K562 (cell line): ENCODE measurements at regions not wholly inside any gene's neighbourhood (a gene's known extent, or its start where the extent isn't known, plus 50 kb on each side); places are given as distances from the start of the nearest gene placed in this dataset.
A peak's percentile ranks its signal among the peaks of the same experiment; 100 is the strongest.

Source experiments
- EZH2 ChIP-seq: IDR thresholded peaks from 2 replicates; pipeline ENCODE4 v1.6.1; 2012; ENCODE audit warnings: low read depth, mild to moderate bottlenecking, inconsistent platforms, low read length, borderline replicate concordance
- MCM7 ChIP-seq, 2 experiments: fragments of 450-650 bp; IDR thresholded peaks; 2 replicates each; pipeline ENCODE4 v1.6.1; 2016 to 2018
- MGA ChIP-seq: fragments of 450-650 bp; IDR thresholded peaks from 2 replicates; pipeline ENCODE4 v1.6.1; 2016; ENCODE audit warnings: mild to moderate bottlenecking, moderate library complexity
- NR4A1 ChIP-seq, 2 experiments: fragments of 250-450 bp in 1 of 2; fragments of 450-650 bp in 1 of 2; sonication (Bioruptor Pico) in 1 of 2; IDR thresholded peaks; 2 replicates each; pipeline versions ENCODE4 v1.4.0 to v1.6.1; 2016 to 2020; ENCODE audit warnings: mild to moderate bottlenecking in 2 of 2, missing compliant biosample characterization in 1 of 2, missing genetic modification characterization in 1 of 2, moderate library complexity in 1 of 2
- ZNF324 ChIP-seq: fragments of 250-450 bp; sonication (Bioruptor Pico); IDR thresholded peaks from 2 replicates; pipeline ENCODE4 v1.4.0; 2020; ENCODE audit warnings: mild to moderate bottlenecking
- ZNF696 ChIP-seq: fragments of 250-450 bp; sonication (Bioruptor Pico); conservative IDR thresholded peaks from 2 replicates; pipeline ENCODE4 v1.4.0; 2020; ENCODE audit warnings: mild to moderate bottlenecking, moderate library complexity

DNA sequence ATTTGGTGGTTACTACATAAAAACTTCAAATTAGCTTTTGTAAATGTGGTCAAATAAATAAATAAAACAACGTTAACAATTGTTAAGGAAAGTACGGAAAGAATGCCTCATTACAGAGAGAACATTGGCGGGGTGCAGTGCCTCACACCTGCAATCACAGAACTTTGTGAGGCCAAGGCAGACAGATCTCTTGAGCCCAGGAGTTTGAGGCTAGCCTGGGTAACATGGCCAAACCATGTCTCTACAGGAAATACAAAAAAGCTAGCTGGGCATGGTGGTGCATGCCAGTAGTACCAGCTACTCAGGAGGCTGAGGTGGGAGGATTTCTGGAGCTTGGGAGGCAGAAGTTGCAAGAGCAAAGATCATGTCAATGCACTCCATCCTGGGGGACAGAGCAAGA lies 59.4 kb upstream of the VPREB1 start (continued):
- no peak for TF ChIP-seq MGA
- 0 out of 4 replicates have a peak, but pooled peaks of 1 of the 2 experiments have one; percentile 8 for TF ChIP-seq MCM7 (IDR thresholded peaks at IDR 0.05)
- TF ChIP-seq NR4A1 (CRISPR knock-in tag; IDR thresholded peaks at IDR 0.05): peak; percentile 55; the same call in 1 of the 2 replicates
- TF ChIP-seq NR4A1 (tag; IDR thresholded peaks at IDR 0.05): no peak
- 0 out of 2 replicates have a peak, but pooled peaks have one; percentile 86 for TF ChIP-seq EZH2
- no peak for TF ChIP-seq ZNF696 (CRISPR knock-in tag)
- no peak for TF ChIP-seq ZNF324
